ENCODE measurements at regions not wholly inside any gene's neighbourhood (a gene's known extent, or its start where the extent isn't known, plus 50 kb on each side); places are given as distances from the start of the nearest gene placed in this dataset.
"Not testable (repeated sequence)": the region's sequence is repeated elsewhere in the genome, so short reads cannot be mapped to it uniquely, and the experiment has no call there.

DNA sequence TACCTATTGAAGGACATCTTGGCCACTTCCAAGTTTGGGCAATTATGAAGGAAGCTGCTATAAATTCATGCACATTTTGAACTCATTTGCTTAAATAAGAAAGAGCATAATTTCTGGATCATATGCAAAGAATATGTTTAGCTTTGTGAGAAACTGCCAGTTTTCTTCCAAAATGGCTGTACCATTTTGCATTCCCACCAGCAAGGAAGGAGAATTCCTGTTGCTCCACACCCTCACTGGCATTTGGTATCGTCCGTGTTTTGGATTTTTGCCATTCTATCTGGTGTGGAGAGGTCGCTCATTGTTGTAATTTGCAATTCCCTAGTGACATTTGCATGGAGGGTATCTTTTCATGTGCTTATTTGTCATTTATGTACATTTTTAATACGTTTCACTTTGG is 339.3 kb downstream of the DAD1 start:
- no peak overlapping the region for H3K4me3 ChIP-seq (ENCODE audit: low read depth, low read length)
- H3K27me3 ChIP-seq (ENCODE audit: control insufficient read depth, insufficient read depth, low read length), result no peaks in the 10 kb centered on the region
- CTCF ChIA-PET, result interaction anchor here (0.8 to 1.3 kb wide), 2 partner anchors 47 to 87 kb away, joined by 3 read pairs; no protein-coding TSS in a partner anchor

DNA sequence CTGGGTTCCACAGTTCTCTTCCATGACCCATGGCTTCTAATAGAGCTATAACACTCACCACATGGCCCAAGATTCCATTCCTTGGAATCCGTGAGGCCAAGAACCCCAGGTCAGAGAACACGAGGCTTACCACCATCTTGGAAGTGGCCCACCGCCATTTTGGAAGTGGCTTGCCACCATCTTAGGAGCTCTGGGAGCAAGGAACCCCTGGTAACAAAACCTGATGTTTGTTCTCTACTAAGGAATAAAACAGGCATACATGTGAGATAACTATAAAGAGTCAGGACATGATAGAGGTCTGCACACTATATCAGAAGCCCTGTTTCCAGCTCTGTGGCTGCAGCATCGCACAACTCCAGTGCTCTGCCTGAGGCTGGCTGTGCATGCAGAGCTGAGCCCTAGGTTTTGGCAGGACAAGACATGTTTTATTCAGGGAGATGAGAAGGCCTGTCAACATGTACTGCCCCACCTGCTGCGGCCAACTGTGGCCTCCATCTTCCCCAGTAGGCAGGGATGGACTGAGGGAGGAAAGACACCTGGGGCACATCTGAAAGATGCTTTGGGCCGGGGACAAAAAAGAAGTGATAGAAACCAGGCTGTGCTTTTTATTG is 344.9 kb downstream of the DAD1 start:
- Histone ChIP-seq H3K27ac (ENCODE audit: low read depth, low read length) (no peak overlapping the region), H3K9me3 (ENCODE audit: control insufficient read depth, insufficient read depth, low read length) (no peaks in the 10 kb centered on the region), H3K4me3 (ENCODE audit: low read depth, low read length) (no peak overlapping the region), H3K27me3 (ENCODE audit: control insufficient read depth, insufficient read depth, low read length) (no peaks in the 10 kb centered on the region)
- DNase-seq (ENCODE audit: low read depth, low spot score), result no peak
- ChIA-PET POLR2A (no interaction called here), CTCF (interaction anchor here (1.0 to 1.3 kb wide), 2 partner anchors 33 to 131 kb away, joined by 3 read pairs; no protein-coding TSS in a partner anchor)
- no peak for TF ChIP-seq CTCF (IDR thresholded peaks at IDR 0.05; ENCODE audit: low read depth, low read length)

More for the DNA sequence above, 339.3 kb downstream of the DAD1 start:
- Histone ChIP-seq H3K27ac (ENCODE audit: low read depth, low read length) (no peak overlapping the region), H3K9me3 (ENCODE audit: control insufficient read depth, insufficient read depth, low read length) (no peaks in the 10 kb centered on the region)
- TF ChIP-seq CTCF (IDR thresholded peaks at IDR 0.05; ENCODE audit: low read depth, low read length), result no peak
- POLR2A ChIA-PET, result no interaction called here
- no peak for DNase-seq (ENCODE audit: low read depth, low spot score)

DNA sequence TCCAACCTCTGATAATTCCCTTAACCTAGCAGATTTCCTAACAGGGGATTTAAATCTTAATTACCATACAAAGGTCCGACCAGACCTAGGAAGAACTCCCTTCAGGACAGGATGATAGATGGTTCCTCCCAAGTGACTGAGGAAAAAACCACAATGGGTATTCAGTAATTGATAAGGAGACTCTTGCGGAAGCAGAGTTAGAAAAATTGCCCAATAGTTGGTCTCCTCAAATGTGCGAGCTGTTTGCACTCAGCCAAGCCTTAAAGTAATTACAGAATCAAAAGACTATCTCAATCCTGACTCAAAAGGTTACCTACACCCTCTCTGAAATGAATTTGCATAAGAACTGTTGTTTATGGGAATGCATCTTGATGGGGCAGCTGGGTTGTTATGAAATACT is 350.7 kb downstream of the DAD1 start:
- H3K27ac ChIP-seq (ENCODE audit: low read depth, low read length); DNase-seq (ENCODE audit: low read depth, low spot score); CTCF ChIA-PET; POLR2A ChIA-PET; H3K4me3 ChIP-seq (ENCODE audit: low read depth, low read length); H3K9me3 ChIP-seq (ENCODE audit: control insufficient read depth, insufficient read depth, low read length); H3K27me3 ChIP-seq (ENCODE audit: control insufficient read depth, insufficient read depth, low read length): not testable (repeated sequence)

- no peak for DNase-seq (ENCODE audit: low read depth, low spot score)
- no peak for TF ChIP-seq CTCF (IDR thresholded peaks at IDR 0.05; ENCODE audit: low read depth, low read length)
- ChIA-PET CTCF (no interaction called here), POLR2A (no interaction called here)
- Histone ChIP-seq H3K9me3 (ENCODE audit: control insufficient read depth, insufficient read depth, low read length) (peaks cover 7% of the 10 kb centered on the region), H3K4me3 (ENCODE audit: low read depth, low read length) (no peak overlapping the region), H3K27me3 (ENCODE audit: control insufficient read depth, insufficient read depth, low read length) (no peaks in the 10 kb centered on the region), H3K27ac (ENCODE audit: low read depth, low read length) (no peak overlapping the region)
Observed at GRCh38 chr14:22233377-22233776, 355.6 kb downstream of the DAD1 start.

DNA sequence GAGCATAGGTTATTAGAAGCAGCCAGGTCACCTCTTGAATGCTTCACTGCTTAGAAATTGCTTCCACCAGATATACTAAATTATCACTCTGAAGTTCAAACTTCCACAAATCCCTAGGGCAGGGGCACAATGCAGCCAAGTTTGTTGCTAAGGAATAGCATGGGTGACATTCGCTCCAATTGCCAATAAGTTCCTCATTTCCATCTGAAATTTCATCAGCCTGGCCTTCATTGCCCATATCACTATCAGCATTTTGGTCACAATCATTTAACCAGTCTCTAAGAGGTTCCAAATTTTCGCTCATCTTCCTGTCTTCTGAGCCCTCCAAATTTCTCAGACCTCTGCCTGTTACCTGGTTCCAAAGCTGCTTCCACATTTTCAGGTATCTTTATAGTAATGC is 356.1 kb downstream of the DAD1 start:
- POLR2A ChIA-PET, result no interaction called here
- H3K4me3 ChIP-seq (ENCODE audit: low read depth, low read length), result no peak overlapping the region
- no peaks in the 10 kb centered on the region for H3K27me3 ChIP-seq (ENCODE audit: control insufficient read depth, insufficient read depth, low read length)
- no peak overlapping the region for H3K27ac ChIP-seq (ENCODE audit: low read depth, low read length)
- no peak for DNase-seq (ENCODE audit: low read depth, low spot score)
- TF ChIP-seq CTCF (IDR thresholded peaks at IDR 0.05; ENCODE audit: low read depth, low read length), result no peak
- H3K9me3 ChIP-seq (ENCODE audit: control insufficient read depth, insufficient read depth, low read length), result peaks cover 7% of the 10 kb centered on the region
- CTCF ChIA-PET, result no interaction called here
